Pancreas (tissue), 10 donors: ENCODE measurements at regions not wholly inside any gene's neighbourhood (a gene's known extent, or its start where the extent isn't known, plus 50 kb on each side); places are given as distances from the start of the nearest gene placed in this dataset.
A peak's percentile ranks its signal among the peaks of the same experiment; 100 is the strongest.

Experiments used
- ATAC-seq, 4 donors: fragments of 200-7000 bp; cut with Tn5 transposase; one replicate each; pipeline versions ENCODE4 v1.8.0 to v1.9.1; 2020; ENCODE audit warnings: mild to moderate bottlenecking in 4 of 4, moderate library complexity in 4 of 4
- DNase-seq, 6 donors: peaks; one replicate each; pipeline ENCODE4 v3.0.0-alpha.2; 2020
- FAIRE-seq: peaks from 2 replicates; lab custom pipeline; 2012; peaks lifted over from hg19 to GRCh38; lab: Jason Lieb, UNC
- H3K27ac ChIP-seq, 4 donors: fragments of 200-600 bp; sonication (generic); 1 replicate in 3 of 4; 2 replicates in 1 of 4; pipeline versions ENCODE4 v1.5.0 to v1.8.0; 2020
- H3K27me3 ChIP-seq, 4 donors: fragments of 200-600 bp; one replicate each; pipeline ENCODE4 v1.8.0; 2021
- H3K36me3 ChIP-seq, 3 donors: fragments of 200-600 bp; sonication (generic) in 1 of 3; one replicate each; pipeline versions ENCODE4 v1.5.0 to v1.8.0; 2020 to 2021
- H3K4me1 ChIP-seq, 3 donors: fragments of 200-600 bp; one replicate each; pipeline ENCODE4 v1.8.0; 2021
- H3K4me3 ChIP-seq, 4 donors: fragments of 200-600 bp; sonication (generic) in 2 of 4; one replicate each; pipeline versions ENCODE4 v1.5.0 to v1.8.0; 2020 to 2021
- H3K9me3 ChIP-seq, 4 donors: fragments of 200-600 bp; one replicate each; pipeline ENCODE4 v1.8.0; 2021
- WGBS, 2 donors: extraction: QIAGEN DNeasy Blood & Tissue Kit; methylation state at CpG; one replicate each; pipeline ENCODE4 v1.1.7; 2013; 5-methylcytosine and 5-hydroxymethylcytosine counted together
- intact Hi-C, 3 donors: fragments of 100-400 bp; cut with DNase I; formaldehyde crosslinking; loops; one replicate each; pipeline versions ENCODE4 v1.11.1 to v1.14.2; 2022
- TF ChIP-seq, protein P1 (sequence below), 4 donors: fragments of 200-600 bp; sonication (generic) in 3 of 4; IDR thresholded peaks; one replicate each; pipeline versions ENCODE4 v1.5.0 to v1.8.0; 2021; ENCODE audit warnings: antibody characterized with exemption in 4 of 4
- donor health status: healthy with polysubstance abuse.
- donor health status: DM: no; HTN: no; CAD: no; lungs with moderate emphysema.
- donor health status: DM: no; HTN: no; CAD: no.
- donor health status: control.
- donor health status: control.
- donor health status: Bipolar disorder and iron deficiency.
- donor health status: DM: yes; HTN: yes; CAD: no.
- donor health status: DM: no; HTN: no; CAD: no.
- donor health status: DM: no; HTN: no; CAD: no.
- donor health status: DM: yes; HTN: yes; CAD: no.

GRCh38 chr2:133635131-133635530 lies 66.9 kb upstream of the NCKAP5 start:
- intact Hi-C loops: no loop called here
- TF ChIP-seq, protein P1, sequence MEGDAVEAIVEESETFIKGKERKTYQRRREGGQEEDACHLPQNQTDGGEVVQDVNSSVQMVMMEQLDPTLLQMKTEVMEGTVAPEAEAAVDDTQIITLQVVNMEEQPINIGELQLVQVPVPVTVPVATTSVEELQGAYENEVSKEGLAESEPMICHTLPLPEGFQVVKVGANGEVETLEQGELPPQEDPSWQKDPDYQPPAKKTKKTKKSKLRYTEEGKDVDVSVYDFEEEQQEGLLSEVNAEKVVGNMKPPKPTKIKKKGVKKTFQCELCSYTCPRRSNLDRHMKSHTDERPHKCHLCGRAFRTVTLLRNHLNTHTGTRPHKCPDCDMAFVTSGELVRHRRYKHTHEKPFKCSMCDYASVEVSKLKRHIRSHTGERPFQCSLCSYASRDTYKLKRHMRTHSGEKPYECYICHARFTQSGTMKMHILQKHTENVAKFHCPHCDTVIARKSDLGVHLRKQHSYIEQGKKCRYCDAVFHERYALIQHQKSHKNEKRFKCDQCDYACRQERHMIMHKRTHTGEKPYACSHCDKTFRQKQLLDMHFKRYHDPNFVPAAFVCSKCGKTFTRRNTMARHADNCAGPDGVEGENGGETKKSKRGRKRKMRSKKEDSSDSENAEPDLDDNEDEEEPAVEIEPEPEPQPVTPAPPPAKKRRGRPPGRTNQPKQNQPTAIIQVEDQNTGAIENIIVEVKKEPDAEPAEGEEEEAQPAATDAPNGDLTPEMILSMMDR (IDR thresholded peaks at IDR 0.05): no peak
- H3K9me3 ChIP-seq: no peaks in the 10 kb centered on the region
- peak in 2 of 4 donors; percentile 29 to 55 for ATAC-seq
- no peak overlapping the region for H3K4me3 ChIP-seq
- H3K36me3 ChIP-seq: no peaks in the 10 kb centered on the region
- no peak overlapping the region for H3K27ac ChIP-seq
- no peak for FAIRE-seq
- no peaks in the 10 kb centered on the region for H3K4me1 ChIP-seq
- DNase-seq: no peak
- no peaks in the 10 kb centered on the region for H3K27me3 ChIP-seq

GRCh38 chr2:133636287-133636686 lies 68.0 kb upstream of the NCKAP5 start:
- ATAC-seq: no peak

GRCh38 chr2:133640103-133640502 lies 71.8 kb upstream of the NCKAP5 start:
- Histone ChIP-seq H3K4me1 (no peaks in the 10 kb centered on the region), H3K27me3 (peaks cover 0 to 5% (median 0%) of the 10 kb centered on the region in 4 donors), H3K36me3 (no peaks in the 10 kb centered on the region), H3K27ac (no peak overlapping the region), H3K4me3 (no peak overlapping the region), H3K9me3 (no peaks in the 10 kb centered on the region)
- TF ChIP-seq, protein P1 (IDR thresholded peaks at IDR 0.05): no peak
- FAIRE-seq (no peak), DNase-seq (no peak), ATAC-seq (no peak)
- intact Hi-C loops: no loop called here

More at GRCh38 chr2:133636287-133636686, 68.0 kb upstream of the NCKAP5 start:
- intact Hi-C loops: no loop called here
- no peaks in the 10 kb centered on the region for H3K4me1 ChIP-seq
- no peaks in the 10 kb centered on the region for H3K9me3 ChIP-seq
- FAIRE-seq: no peak
- WGBS, 2 donors: 88 to 96% methylated on average over 2 of the region's 2 CpGs
- TF ChIP-seq, protein P1 (IDR thresholded peaks at IDR 0.05): no peak
- no peak for DNase-seq
- H3K4me3 ChIP-seq: no peak overlapping the region
- no peak overlapping the region for H3K27ac ChIP-seq
- H3K36me3 ChIP-seq: no peaks in the 10 kb centered on the region
- no peaks in the 10 kb centered on the region for H3K27me3 ChIP-seq

- ATAC-seq: peak in 3 of 4 donors; percentile 55 to 73 (median 58)
- intact Hi-C loops: no loop called here
- no peaks in the 10 kb centered on the region for H3K4me1 ChIP-seq
- TF ChIP-seq, protein P1 (IDR thresholded peaks at IDR 0.05): no peak
- peaks cover 0 to 5% (median 0%) of the 10 kb centered on the region in 4 donors for H3K27me3 ChIP-seq
- no peak overlapping the region for H3K4me3 ChIP-seq
- 26 to 38% methylated on average over 1 of the region's 1 CpG for WGBS, 2 donors
- H3K9me3 ChIP-seq: no peaks in the 10 kb centered on the region
- peak in 2 of 6 donors; percentile 7 to 23 for DNase-seq
- no peak overlapping the region for H3K27ac ChIP-seq
- FAIRE-seq: no peak
- no peaks in the 10 kb centered on the region for H3K36me3 ChIP-seq
Measured at GRCh38 chr2:133641497-133641896, 73.2 kb upstream of the NCKAP5 start.

DNA sequence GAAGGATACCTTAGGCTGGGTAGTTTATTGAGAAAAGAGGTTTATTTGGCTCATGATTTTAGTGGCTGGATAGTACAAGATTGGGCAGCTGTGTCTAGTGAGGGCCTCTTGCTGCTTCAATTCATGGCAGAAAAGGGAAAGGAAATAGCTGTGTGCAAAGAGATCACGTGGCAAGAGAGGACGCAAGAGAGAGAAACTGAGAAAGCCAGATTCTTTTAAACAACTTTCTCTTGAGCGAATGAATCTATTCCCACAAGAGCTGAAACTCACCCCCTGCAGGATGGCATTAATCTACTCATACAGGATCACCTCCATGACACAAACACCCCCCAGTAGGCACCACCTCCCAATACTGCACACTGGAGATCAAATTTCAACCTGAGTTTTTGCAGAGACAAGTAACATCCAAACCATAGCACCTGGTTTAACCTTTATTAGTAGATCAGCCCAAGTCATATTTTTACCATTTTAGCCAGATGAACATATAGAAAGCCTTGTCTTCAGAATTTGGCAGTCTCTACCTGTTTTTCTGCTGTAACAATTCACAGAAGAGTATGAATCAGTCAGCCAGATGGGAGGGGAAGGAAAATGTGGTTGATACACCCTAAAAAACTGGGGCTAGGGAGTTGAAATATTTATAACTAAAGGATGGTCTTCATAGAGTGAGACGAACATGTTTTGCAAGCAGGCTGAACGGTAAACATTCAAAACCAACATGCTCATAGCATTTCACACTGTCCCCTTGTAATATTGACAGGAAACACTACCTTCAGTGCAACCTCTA lies 73.9 kb upstream of the NCKAP5 start:
- H3K4me3 ChIP-seq: no peak overlapping the region
- TF ChIP-seq, protein P1 (IDR thresholded peaks at IDR 0.05): no peak
- FAIRE-seq (no peak), DNase-seq (no peak), ATAC-seq (no peak)
- no peaks in the 10 kb centered on the region for H3K9me3 ChIP-seq
- peaks cover 0 to 5% (median 0%) of the 10 kb centered on the region in 4 donors for H3K27me3 ChIP-seq
- intact Hi-C loops: no loop called here
- no peaks in the 10 kb centered on the region for H3K4me1 ChIP-seq
- H3K36me3 ChIP-seq: no peaks in the 10 kb centered on the region
- H3K27ac ChIP-seq: no peak overlapping the region
- WGBS, 2 donors: 58 to 65% methylated on average over 5 of the region's 5 CpGs
